ENCODE measurements at regions not wholly inside any gene's neighbourhood (a gene's known extent, or its start where the extent isn't known, plus 50 kb on each side); places are given as distances from the start of the nearest gene placed in this dataset.

DNA sequence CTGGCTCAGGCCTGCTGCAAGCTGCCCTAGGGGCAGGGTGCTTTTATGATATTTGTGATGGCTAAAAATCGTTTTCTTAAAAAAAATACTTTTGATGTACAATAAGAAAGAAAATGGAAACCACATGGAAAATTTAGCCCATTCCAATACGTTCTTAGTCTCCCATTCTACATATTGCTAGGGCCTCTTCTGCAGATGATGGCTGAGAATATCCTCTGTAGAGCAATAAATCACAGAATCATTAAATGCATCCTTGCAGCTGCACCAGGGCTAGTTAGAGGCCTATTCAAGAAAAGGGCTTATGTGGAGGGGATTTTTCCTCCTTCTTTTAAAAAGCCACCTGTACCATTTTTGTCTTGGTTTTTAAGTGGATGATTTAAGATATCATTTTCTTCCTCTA, 97.6 kb upstream of the C1GALT1C1 start:
- H3K79me2 ChIP-seq (ENCODE audit: insufficient read depth, low read length) = no peaks in the 10 kb centered on the region
- RAD21 ChIA-PET (ENCODE audit: low non-redundant PET in 1 of 2, low total read pairs in 2 of 2, uncharacterized antibody in 2 of 2, unreplicated experiment in 2 of 2) = no interaction called here
- POLR2A ChIA-PET = no interaction called here
- H3K4me3 ChIP-seq (replicated peaks in 1 of 2; ENCODE audit: low read depth in 1 of 2, low read length in 2 of 2) = no peak overlapping the region
- H2AFZ ChIP-seq (ENCODE audit: low read depth, low read length, poor library complexity, severe bottlenecking) = no peak overlapping the region
- TF ChIP-seq, protein P1, sequence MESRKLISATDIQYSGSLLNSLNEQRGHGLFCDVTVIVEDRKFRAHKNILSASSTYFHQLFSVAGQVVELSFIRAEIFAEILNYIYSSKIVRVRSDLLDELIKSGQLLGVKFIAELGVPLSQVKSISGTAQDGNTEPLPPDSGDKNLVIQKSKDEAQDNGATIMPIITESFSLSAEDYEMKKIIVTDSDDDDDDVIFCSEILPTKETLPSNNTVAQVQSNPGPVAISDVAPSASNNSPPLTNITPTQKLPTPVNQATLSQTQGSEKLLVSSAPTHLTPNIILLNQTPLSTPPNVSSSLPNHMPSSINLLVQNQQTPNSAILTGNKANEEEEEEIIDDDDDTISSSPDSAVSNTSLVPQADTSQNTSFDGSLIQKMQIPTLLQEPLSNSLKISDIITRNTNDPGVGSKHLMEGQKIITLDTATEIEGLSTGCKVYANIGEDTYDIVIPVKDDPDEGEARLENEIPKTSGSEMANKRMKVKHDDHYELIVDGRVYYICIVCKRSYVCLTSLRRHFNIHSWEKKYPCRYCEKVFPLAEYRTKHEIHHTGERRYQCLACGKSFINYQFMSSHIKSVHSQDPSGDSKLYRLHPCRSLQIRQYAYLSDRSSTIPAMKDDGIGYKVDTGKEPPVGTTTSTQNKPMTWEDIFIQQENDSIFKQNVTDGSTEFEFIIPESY (IDR thresholded peaks at IDR 0.05; ENCODE audit: extremely low read depth, insufficient replicate concordance, low read length) = no peak
- no peak for TF ChIP-seq POLR2AphosphoS5 (IDR thresholded peaks at IDR 0.05; ENCODE audit: low read depth, low read length)
- TF ChIP-seq EZH2phosphoT487 (IDR thresholded peaks at IDR 0.05; ENCODE audit: borderline replicate concordance) = no peak
- no peak for TF ChIP-seq SRF (IDR thresholded peaks at IDR 0.05; ENCODE audit: low read depth)
- no peak for TF ChIP-seq ZNF274 (IDR thresholded peaks at IDR 0.05; ENCODE audit: low read depth, low read length)
- TF ChIP-seq POLR2A (IDR thresholded peaks at IDR 0.05; ENCODE audit: borderline replicate concordance, extremely low read depth, insufficient read depth, insufficient read length) = no peak
- no peak for TF ChIP-seq JUND (IDR thresholded peaks at IDR 0.05)
- H3K9me3 ChIP-seq (ENCODE audit: control insufficient read depth in 1 of 2, insufficient read depth in 1 of 2, low read depth in 1 of 2, low read length in 2 of 2) = no peaks in the 10 kb centered on the region
- no peaks in the 10 kb centered on the region for H3K4me1 ChIP-seq (ENCODE audit: control insufficient read depth in 1 of 2, insufficient read depth in 2 of 2, low read length in 2 of 2)
- ATAC-seq = no peak
- DNase-seq (ENCODE audit: low read depth, low spot score) = no peak
- CTCF ChIA-PET = no interaction called here
- no peak overlapping the region for H3K27ac ChIP-seq (ENCODE audit: low read depth, low read length)
- intact Hi-C loops (cut with micrococcal nuclease) = no loop called here
- no peaks in the 10 kb centered on the region for H3K27me3 ChIP-seq (ENCODE audit: insufficient read depth, low read length)
- no peaks in the 10 kb centered on the region for H3K36me3 ChIP-seq (ENCODE audit: control insufficient read depth in 1 of 2, insufficient read depth in 2 of 2, low read length in 2 of 2)
- H3K9ac ChIP-seq (ENCODE audit: low read length) = no peak overlapping the region
- H3K9me2 ChIP-seq (ENCODE audit: insufficient read depth) = no peaks in the 10 kb centered on the region
- H4K20me1 ChIP-seq (ENCODE audit: insufficient read depth) = no peaks in the 10 kb centered on the region
- H3K4me2 ChIP-seq (ENCODE audit: low read length) = no peak overlapping the region
- BruUV-seq (replicated peaks) = no TSS peak

DNA sequence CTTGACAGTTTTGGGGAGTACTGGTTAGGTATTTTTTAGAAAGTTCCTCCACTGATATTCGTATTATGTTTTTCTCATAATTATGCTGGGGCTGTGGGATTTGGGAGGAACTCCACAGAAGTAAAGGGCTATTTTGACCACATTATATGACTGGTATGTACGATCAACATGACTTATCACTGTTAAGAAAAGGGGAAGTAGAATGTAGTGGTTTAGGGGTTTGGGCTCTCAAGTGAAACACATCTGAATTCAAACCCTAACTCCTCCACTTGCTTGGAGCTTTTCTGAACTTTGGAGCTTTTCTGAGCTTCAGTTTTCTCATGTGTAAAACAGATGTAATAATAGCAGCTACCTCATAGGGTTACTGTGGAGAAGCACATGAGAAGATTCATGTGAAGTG, 96.4 kb upstream of the C1GALT1C1 start:
- ChIA-PET CTCF (no interaction called here), POLR2A (no interaction called here), RAD21 (ENCODE audit: low non-redundant PET in 1 of 2, low total read pairs in 2 of 2, uncharacterized antibody in 2 of 2, unreplicated experiment in 2 of 2) (no interaction called here)

More for the DNA sequence above, 96.4 kb upstream of the C1GALT1C1 start:
- no peaks in the 10 kb centered on the region for H4K20me1 ChIP-seq (ENCODE audit: insufficient read depth)
- intact Hi-C loops (cut with micrococcal nuclease) = no loop called here
- H3K4me1 ChIP-seq (ENCODE audit: control insufficient read depth in 1 of 2, insufficient read depth in 2 of 2, low read length in 2 of 2) = no peaks in the 10 kb centered on the region
- DNase-seq (ENCODE audit: low read depth, low spot score) (no peak), ATAC-seq (no peak)
- H3K36me3 ChIP-seq (ENCODE audit: control insufficient read depth in 1 of 2, insufficient read depth in 2 of 2, low read length in 2 of 2) = no peaks in the 10 kb centered on the region
- no peak overlapping the region for H3K27ac ChIP-seq (ENCODE audit: low read depth, low read length)
- H3K27me3 ChIP-seq (ENCODE audit: insufficient read depth, low read length) = no peaks in the 10 kb centered on the region
- BruUV-seq (replicated peaks) = no TSS peak
- no peak overlapping the region for H3K4me3 ChIP-seq (replicated peaks in 1 of 2; ENCODE audit: low read depth in 1 of 2, low read length in 2 of 2)
- no peaks in the 10 kb centered on the region for H3K9me2 ChIP-seq (ENCODE audit: insufficient read depth)
- no peak overlapping the region for H3K9ac ChIP-seq (ENCODE audit: low read length)
- TF ChIP-seq SP1 (IDR thresholded peaks at IDR 0.05; ENCODE audit: low read depth) (no peak), POLR2AphosphoS5 (IDR thresholded peaks at IDR 0.05; ENCODE audit: low read depth, low read length) (no peak), EZH2 (IDR thresholded peaks at IDR 0.05) (no peak), ZNF274 (IDR thresholded peaks at IDR 0.05; ENCODE audit: low read depth, low read length) (no peak), POLR2A (IDR thresholded peaks at IDR 0.05; ENCODE audit: borderline replicate concordance, extremely low read depth, insufficient read depth, insufficient read length) (no peak), CEBPB (IDR thresholded peaks at IDR 0.05; ENCODE audit: low read depth) (no peak), YY1 (IDR thresholded peaks at IDR 0.05; ENCODE audit: extremely low read depth, insufficient replicate concordance, low read depth, low read length) (no peak)
- TF ChIP-seq, protein P2, sequence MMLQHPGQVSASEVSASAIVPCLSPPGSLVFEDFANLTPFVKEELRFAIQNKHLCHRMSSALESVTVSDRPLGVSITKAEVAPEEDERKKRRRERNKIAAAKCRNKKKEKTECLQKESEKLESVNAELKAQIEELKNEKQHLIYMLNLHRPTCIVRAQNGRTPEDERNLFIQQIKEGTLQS (IDR thresholded peaks at IDR 0.05) = no peak
- TF ChIP-seq, protein P3, sequence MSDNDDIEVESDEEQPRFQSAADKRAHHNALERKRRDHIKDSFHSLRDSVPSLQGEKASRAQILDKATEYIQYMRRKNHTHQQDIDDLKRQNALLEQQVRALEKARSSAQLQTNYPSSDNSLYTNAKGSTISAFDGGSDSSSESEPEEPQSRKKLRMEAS (IDR thresholded peaks at IDR 0.05) = no peak
- TF ChIP-seq, protein P4, sequence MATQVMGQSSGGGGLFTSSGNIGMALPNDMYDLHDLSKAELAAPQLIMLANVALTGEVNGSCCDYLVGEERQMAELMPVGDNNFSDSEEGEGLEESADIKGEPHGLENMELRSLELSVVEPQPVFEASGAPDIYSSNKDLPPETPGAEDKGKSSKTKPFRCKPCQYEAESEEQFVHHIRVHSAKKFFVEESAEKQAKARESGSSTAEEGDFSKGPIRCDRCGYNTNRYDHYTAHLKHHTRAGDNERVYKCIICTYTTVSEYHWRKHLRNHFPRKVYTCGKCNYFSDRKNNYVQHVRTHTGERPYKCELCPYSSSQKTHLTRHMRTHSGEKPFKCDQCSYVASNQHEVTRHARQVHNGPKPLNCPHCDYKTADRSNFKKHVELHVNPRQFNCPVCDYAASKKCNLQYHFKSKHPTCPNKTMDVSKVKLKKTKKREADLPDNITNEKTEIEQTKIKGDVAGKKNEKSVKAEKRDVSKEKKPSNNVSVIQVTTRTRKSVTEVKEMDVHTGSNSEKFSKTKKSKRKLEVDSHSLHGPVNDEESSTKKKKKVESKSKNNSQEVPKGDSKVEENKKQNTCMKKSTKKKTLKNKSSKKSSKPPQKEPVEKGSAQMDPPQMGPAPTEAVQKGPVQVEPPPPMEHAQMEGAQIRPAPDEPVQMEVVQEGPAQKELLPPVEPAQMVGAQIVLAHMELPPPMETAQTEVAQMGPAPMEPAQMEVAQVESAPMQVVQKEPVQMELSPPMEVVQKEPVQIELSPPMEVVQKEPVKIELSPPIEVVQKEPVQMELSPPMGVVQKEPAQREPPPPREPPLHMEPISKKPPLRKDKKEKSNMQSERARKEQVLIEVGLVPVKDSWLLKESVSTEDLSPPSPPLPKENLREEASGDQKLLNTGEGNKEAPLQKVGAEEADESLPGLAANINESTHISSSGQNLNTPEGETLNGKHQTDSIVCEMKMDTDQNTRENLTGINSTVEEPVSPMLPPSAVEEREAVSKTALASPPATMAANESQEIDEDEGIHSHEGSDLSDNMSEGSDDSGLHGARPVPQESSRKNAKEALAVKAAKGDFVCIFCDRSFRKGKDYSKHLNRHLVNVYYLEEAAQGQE (IDR thresholded peaks at IDR 0.05; ENCODE audit: low read depth) = no peak
- H2AFZ ChIP-seq (ENCODE audit: low read depth, low read length, poor library complexity, severe bottlenecking) = no peak overlapping the region
- H3K9me3 ChIP-seq (ENCODE audit: control insufficient read depth in 1 of 2, insufficient read depth in 1 of 2, low read depth in 1 of 2, low read length in 2 of 2) = no peaks in the 10 kb centered on the region
- no peak overlapping the region for H3K4me2 ChIP-seq (ENCODE audit: low read length)
- no peaks in the 10 kb centered on the region for H3K79me2 ChIP-seq (ENCODE audit: insufficient read depth, low read length)

Measured in HCT116 (cell line).